Kidney (tissue), 13 donors: ENCODE measurements at regions not wholly inside any gene's neighbourhood (a gene's known extent, or its start where the extent isn't known, plus 50 kb on each side); places are given as distances from the start of the nearest gene placed in this dataset.

ENCODE experiments used
- DNase-seq, 5 donors: peaks; one replicate each; pipeline ENCODE4 v3.0.0-alpha.2; 2013 to 2020
- FAIRE-seq: peaks from 2 replicates; lab custom pipeline; 2012; peaks lifted over from hg19 to GRCh38; lab: Jason Lieb, UNC
- H3K27ac ChIP-seq, 2 donors: one replicate each; pipeline ENCODE4 v1.7.0; 2013; ENCODE audit warnings: low read depth in 2 of 2, low read length in 2 of 2, inconsistent platforms in 1 of 2
- H3K27me3 ChIP-seq: one replicate; pipeline ENCODE4 v1.7.1; 2013; ENCODE audit warnings: low read length, inconsistent platforms; ENCODE audit not compliant: control insufficient read depth, insufficient read depth
- H3K36me3 ChIP-seq, 3 donors: one replicate each; pipeline versions ENCODE4 v1.7.0 to v1.7.1; 2013; ENCODE audit warnings: low read length in 3 of 3, control low read depth in 1 of 3, inconsistent platforms in 1 of 3; ENCODE audit not compliant: insufficient read depth in 3 of 3, control insufficient read depth in 2 of 3
- H3K4me1 ChIP-seq, 3 donors: one replicate each; pipeline versions ENCODE4 v1.7.0 to v1.7.1; 2013; ENCODE audit warnings: low read length in 3 of 3, inconsistent platforms in 1 of 3, low read depth in 1 of 3; ENCODE audit not compliant: control insufficient read depth in 2 of 3, insufficient read depth in 2 of 3
- H3K4me3 ChIP-seq, 3 donors: one replicate each; pipeline versions ENCODE4 v1.7.0 to v1.8.1; 2013; ENCODE audit warnings: low read length in 3 of 3, control low read depth in 1 of 3, inconsistent platforms in 1 of 3
- H3K9ac ChIP-seq, 3 donors: one replicate each; pipeline versions ENCODE4 v1.7.0 to v1.7.1; 2013; ENCODE audit warnings: low read length in 3 of 3, control low read depth in 1 of 3, inconsistent platforms in 1 of 3
- H3K9me3 ChIP-seq, 3 donors: one replicate each; pipeline versions ENCODE4 v1.7.0 to v1.7.1; 2013; ENCODE audit warnings: low read length in 3 of 3, control low read depth in 1 of 3, inconsistent platforms in 1 of 3; ENCODE audit not compliant: control insufficient read depth in 2 of 3, insufficient read depth in 1 of 3
- CTCF ChIP-seq: IDR thresholded peaks from 3 replicates; pipeline ENCODE4 v1.5.1; 2012; ENCODE audit warnings: mild to moderate bottlenecking, moderate library complexity, borderline replicate concordance; ENCODE audit not compliant: insufficient read depth; ENCODE audit errors: extremely low read depth
- intact Hi-C: fragments of 100-400 bp; cut with DNase I; formaldehyde crosslinking; loops from one replicate; pipeline ENCODE4 v1.11.1; 2022
- donor health status: control.
- donor health status: control.
- donor health status: control.
- donor health status: control.
- donor health status: control.
- donor health status: DM: yes; HTN: yes; CAD: no.
- donor health status: Normal renal cell carcinoma (clear cell type).

DNA sequence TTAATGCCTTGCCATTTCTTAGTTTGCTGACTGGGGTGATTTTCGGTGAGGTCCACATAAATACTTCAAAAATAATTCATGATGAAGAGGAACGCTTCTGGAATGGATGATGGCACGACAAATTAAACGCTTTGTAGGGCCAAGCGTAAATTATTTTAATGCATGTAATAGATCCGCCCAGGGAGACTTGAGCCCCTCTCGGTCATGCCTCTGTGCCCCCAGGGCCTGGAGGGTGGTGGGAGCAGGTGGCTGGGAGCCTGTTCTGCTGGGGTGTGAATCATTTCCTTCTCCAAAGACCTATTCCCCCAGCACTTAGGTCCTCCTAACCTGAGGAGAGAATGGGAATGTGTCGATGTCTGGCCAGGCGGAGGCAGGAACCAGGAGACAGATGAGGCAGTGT is 350.6 kb downstream of the ZNF536 start:
- H3K36me3 ChIP-seq, result no peaks in the 10 kb centered on the region
- H3K27ac ChIP-seq, result no peak overlapping the region
- H3K9ac ChIP-seq, result no peak overlapping the region
- intact Hi-C loops, result no loop called here
- peaks cover 0 to 2% (median 0%) of the 10 kb centered on the region in 3 donors for H3K4me1 ChIP-seq
- DNase-seq, result peak in 4 of 5 donors; percentile 68 to 73 (median 70)
- H3K27me3 ChIP-seq, result no peaks in the 10 kb centered on the region
- FAIRE-seq, result no peak
- H3K4me3 ChIP-seq, result no peak overlapping the region
- TF ChIP-seq CTCF, result no peak
- no peaks in the 10 kb centered on the region for H3K9me3 ChIP-seq

- Histone ChIP-seq H3K36me3 (no peaks in the 10 kb centered on the region), H3K27ac (no peak overlapping the region), H3K4me1 (peaks cover 0 to 2% (median 0%) of the 10 kb centered on the region in 3 donors), H3K9me3 (no peaks in the 10 kb centered on the region), H3K27me3 (no peaks in the 10 kb centered on the region), H3K9ac (no peak overlapping the region), H3K4me3 (no peak overlapping the region)
- intact Hi-C loops, result no loop called here
- TF ChIP-seq CTCF, result no peak
- FAIRE-seq (no peak), DNase-seq (no peak)
Observed at GRCh38 chr19:30722186-30722585, 350.0 kb downstream of the ZNF536 start.

DNA sequence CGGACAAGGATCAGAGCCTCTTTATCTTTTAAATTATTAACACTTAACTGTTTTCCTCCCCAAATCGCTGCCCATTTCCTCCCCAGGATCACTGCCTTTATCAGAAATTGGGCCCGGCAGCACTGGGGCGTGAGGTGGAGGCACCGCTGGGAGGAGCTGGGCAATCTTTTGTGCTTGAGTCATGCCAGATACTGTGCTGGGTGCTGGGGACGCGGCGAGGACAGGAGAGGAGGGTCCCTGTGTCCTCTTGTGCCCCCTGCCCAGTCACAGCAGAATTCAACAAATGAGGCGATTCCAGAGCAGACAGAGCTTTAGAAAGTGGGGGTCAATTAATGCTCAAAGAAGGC is 347.8 kb downstream of the ZNF536 start:
- H3K9ac ChIP-seq, result no peak overlapping the region

More for the DNA sequence above, 347.8 kb downstream of the ZNF536 start:
- Histone ChIP-seq H3K36me3 (no peaks in the 10 kb centered on the region), H3K9me3 (no peaks in the 10 kb centered on the region), H3K4me1 (peaks cover 0 to 2% (median 0%) of the 10 kb centered on the region in 3 donors), H3K4me3 (peak overlapping the region; percentile 13 to 77 (median 29)), H3K27me3 (no peaks in the 10 kb centered on the region), H3K27ac (peak overlapping the region in 1 of 2 donors; percentile 53)
- peak in 2 of 5 donors; percentile 19 to 30 for DNase-seq
- intact Hi-C loops, result no loop called here
- FAIRE-seq, result no peak
- no peak for TF ChIP-seq CTCF
